ENCODE measurements at regions not wholly inside any gene's neighbourhood (a gene's known extent, or its start where the extent isn't known, plus 50 kb on each side); places are given as distances from the start of the nearest gene placed in this dataset.
"Not testable (repeated sequence)": the region's sequence is repeated elsewhere in the genome, so short reads cannot be mapped to it uniquely, and the experiment has no call there.

- H3K9me3 ChIP-seq (ENCODE audit: control insufficient read depth, insufficient read depth, low read length); H3K4me2 ChIP-seq (ENCODE audit: low read depth, low read length); H3K9ac ChIP-seq (ENCODE audit: low read depth, low read length); H2BK5ac ChIP-seq (ENCODE audit: low read depth, low read length, poor library complexity, severe bottlenecking); dilution Hi-C loops (cut with HindIII; ENCODE audit: low sequenced_read_pairs, unreplicated experiment); H2BK120ac ChIP-seq (ENCODE audit: low read depth, low read length); H3K27me3 ChIP-seq (ENCODE audit: control insufficient read depth, insufficient read depth, low read length); H3K56ac ChIP-seq (ENCODE audit: extremely low read depth, insufficient read depth, low read length); H3K4me3 ChIP-seq (ENCODE audit: insufficient read depth, low read depth, low read length); intact Hi-C loops (cut with micrococcal nuclease); H4K20me1 ChIP-seq (ENCODE audit: insufficient read depth, low read length); POLR2A ChIA-PET (ENCODE audit: unreplicated experiment); ATAC-seq (ENCODE audit: low read depth); BruUV-seq (replicated peaks); H4K5ac ChIP-seq (ENCODE audit: low read depth, low read length); in situ Hi-C loops (cut with MboI; ENCODE audit: low sequenced_read_pairs); H3K18ac ChIP-seq (ENCODE audit: low read depth, low read length); H2BK15ac ChIP-seq (ENCODE audit: low read depth, low read length); H3K9me1 ChIP-seq (ENCODE audit: insufficient read depth, low read length); H2BK20ac ChIP-seq (ENCODE audit: low read depth, low read length); H3K79me1 ChIP-seq (ENCODE audit: low read depth in 1 of 2, low read length in 2 of 2); H2AK9ac ChIP-seq (replicated peaks; ENCODE audit: low read depth, low read length, poor library complexity); H4K91ac ChIP-seq (ENCODE audit: insufficient read depth, low read depth, low read length); H2AK5ac ChIP-seq (ENCODE audit: low read depth, low read length); H3K36me3 ChIP-seq (ENCODE audit: control insufficient read depth, insufficient read depth, low read length); H4K8ac ChIP-seq (ENCODE audit: low read depth in 2 of 2, low read length in 2 of 2); H3K4ac ChIP-seq (ENCODE audit: low read depth, low read length); DNase-seq; H2AFZ ChIP-seq (replicated peaks; ENCODE audit: low read length, poor library complexity); H3K14ac ChIP-seq (replicated peaks; ENCODE audit: low read depth, low read length); CTCF ChIA-PET; H3K27ac ChIP-seq (ENCODE audit: insufficient read depth, low read length); H3K4me1 ChIP-seq (ENCODE audit: control insufficient read depth, insufficient read depth, low read length); H3K23ac ChIP-seq (ENCODE audit: low read depth, low read length): not testable (repeated sequence)
- no CpG with 5 or more reads among the region's 1 CpG for WGBS, 2 experiments (ENCODE audit: extremely low coverage in 2 of 2, insufficient read length in 1 of 2)
These were observed 1521.3 kb upstream of the TPTE start for GRCh38 chr21:9000132-9000531.

- H2BK15ac ChIP-seq (ENCODE audit: low read depth, low read length); DNase-seq; H4K20me1 ChIP-seq (ENCODE audit: insufficient read depth, low read length); POLR2A ChIA-PET (ENCODE audit: unreplicated experiment); CTCF ChIA-PET; H4K5ac ChIP-seq (ENCODE audit: low read depth, low read length); H3K9me1 ChIP-seq (ENCODE audit: insufficient read depth, low read length); H3K14ac ChIP-seq (replicated peaks; ENCODE audit: low read depth, low read length); H3K4me3 ChIP-seq (ENCODE audit: insufficient read depth, low read depth, low read length); H4K8ac ChIP-seq (ENCODE audit: low read depth in 2 of 2, low read length in 2 of 2); H3K4me2 ChIP-seq (ENCODE audit: low read depth, low read length); H3K4ac ChIP-seq (ENCODE audit: low read depth, low read length); H3K9ac ChIP-seq (ENCODE audit: low read depth, low read length); ATAC-seq (ENCODE audit: low read depth); H2AK9ac ChIP-seq (replicated peaks; ENCODE audit: low read depth, low read length, poor library complexity); H3K4me1 ChIP-seq (ENCODE audit: control insufficient read depth, insufficient read depth, low read length); H2AK5ac ChIP-seq (ENCODE audit: low read depth, low read length); dilution Hi-C loops (cut with HindIII; ENCODE audit: low sequenced_read_pairs, unreplicated experiment); H2BK5ac ChIP-seq (ENCODE audit: low read depth, low read length, poor library complexity, severe bottlenecking); BruUV-seq (replicated peaks); H4K91ac ChIP-seq (ENCODE audit: insufficient read depth, low read depth, low read length); H2BK120ac ChIP-seq (ENCODE audit: low read depth, low read length); in situ Hi-C loops (cut with MboI; ENCODE audit: low sequenced_read_pairs); H3K23ac ChIP-seq (ENCODE audit: low read depth, low read length); H3K36me3 ChIP-seq (ENCODE audit: control insufficient read depth, insufficient read depth, low read length); H2AFZ ChIP-seq (replicated peaks; ENCODE audit: low read length, poor library complexity); H3K27me3 ChIP-seq (ENCODE audit: control insufficient read depth, insufficient read depth, low read length); H3K18ac ChIP-seq (ENCODE audit: low read depth, low read length); intact Hi-C loops (cut with micrococcal nuclease); H2BK20ac ChIP-seq (ENCODE audit: low read depth, low read length); H3K79me1 ChIP-seq (ENCODE audit: low read depth in 1 of 2, low read length in 2 of 2); H3K56ac ChIP-seq (ENCODE audit: extremely low read depth, insufficient read depth, low read length); H3K27ac ChIP-seq (ENCODE audit: insufficient read depth, low read length); H3K9me3 ChIP-seq (ENCODE audit: control insufficient read depth, insufficient read depth, low read length): not testable (repeated sequence)
- WGBS, 2 experiments (ENCODE audit: extremely low coverage in 2 of 2, insufficient read length in 1 of 2): no CpG with 5 or more reads among the region's 2 CpGs
These were observed 1520.7 kb upstream of the TPTE start for GRCh38 chr21:9000671-9001070.
